Muscle of back (tissue), 3 donors: ENCODE measurements at regions not wholly inside any gene's neighbourhood (a gene's known extent, or its start where the extent isn't known, plus 50 kb on each side); places are given as distances from the start of the nearest gene placed in this dataset.

Experiments
- DNase-seq, 3 donors: peaks; one replicate each; pipeline versions ENCODE4 v3.0.0 to v3.0.0-alpha.2; 2013

DNA sequence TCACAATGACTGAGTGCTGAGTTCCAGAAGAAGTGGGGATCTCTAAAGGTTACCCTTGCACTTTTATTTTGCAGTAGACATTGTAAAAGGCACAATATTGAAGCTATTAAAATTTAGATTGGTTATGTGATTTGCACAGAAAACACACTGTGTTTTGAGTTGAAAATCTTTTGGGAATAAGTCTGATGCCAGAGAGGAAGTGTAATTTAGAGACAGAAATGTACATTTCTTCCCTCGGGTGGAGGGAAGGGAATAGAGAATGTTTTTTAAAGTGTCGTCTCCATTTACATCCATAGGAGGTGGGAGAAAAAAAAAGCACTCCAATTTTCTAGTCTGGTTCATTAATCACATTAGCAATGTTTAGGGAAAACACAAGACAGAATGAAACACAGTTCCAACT lies 465.8 kb downstream of the OLFM4 start:
- peak in 2 of 3 donors; percentile 24 to 66 for DNase-seq

DNA sequence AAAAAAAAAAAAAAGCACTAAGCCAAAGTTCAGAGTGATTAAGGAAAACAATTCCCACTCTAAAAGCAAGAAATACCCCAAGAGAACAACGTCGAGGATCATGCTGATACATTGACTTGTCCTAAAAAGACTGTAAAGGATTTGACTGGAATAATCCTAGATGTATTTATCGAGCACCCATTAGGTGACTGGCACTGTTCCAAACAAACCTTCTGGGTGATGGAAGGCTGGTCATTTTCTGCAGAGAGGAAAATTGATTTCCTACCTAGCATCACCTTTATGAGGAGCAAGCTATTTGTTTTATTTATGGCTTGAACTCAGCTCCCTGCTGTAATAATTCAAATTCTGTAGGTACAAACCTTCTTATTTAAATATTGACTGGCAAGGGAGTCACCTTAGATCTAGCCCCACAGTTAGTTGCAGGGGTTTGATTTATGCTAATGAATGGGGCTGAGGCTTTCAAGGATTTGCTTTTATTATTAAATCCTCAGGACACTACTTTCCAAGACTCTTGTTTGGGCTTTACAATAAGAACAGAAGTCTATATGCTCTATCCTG lies 471.0 kb downstream of the OLFM4 start:
- DNase-seq, result no peak

DNA sequence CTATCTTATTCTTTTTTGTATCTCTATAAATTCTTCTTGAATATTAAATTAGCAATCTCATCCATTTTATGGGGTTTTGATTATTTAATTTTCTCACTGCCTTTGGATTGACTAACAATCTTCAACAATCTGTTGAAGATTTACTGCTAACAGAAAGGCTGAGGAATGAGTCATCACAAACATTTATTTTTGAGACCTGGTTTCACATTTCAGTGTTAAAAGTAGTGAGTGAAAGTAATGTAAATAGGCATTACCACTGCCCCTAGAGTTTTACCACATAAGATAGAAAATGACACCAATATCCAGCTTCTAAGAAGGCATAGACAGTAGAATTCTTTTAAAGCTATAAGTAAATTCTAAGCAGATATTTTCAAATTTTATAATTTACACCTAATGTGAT lies 472.8 kb downstream of the OLFM4 start:
- DNase-seq, result no peak

DNA sequence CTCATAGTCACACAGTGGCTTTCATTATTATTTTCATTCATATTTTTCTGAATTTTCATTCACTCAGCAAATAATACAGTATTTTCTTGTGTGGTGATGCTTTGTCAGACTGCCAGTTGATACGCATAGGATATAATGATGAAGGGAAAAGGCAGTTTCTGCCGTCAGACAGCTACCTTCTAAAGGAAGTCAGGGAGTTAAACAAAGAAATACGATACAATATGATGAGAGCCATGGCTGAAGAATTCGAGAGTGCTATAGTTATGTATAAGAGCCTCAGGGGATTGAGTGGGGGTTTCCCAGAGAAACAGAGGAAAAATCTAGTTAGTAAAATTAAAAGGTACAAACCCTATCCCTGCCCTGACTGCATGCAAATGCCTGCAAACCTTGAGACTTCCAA lies 479.1 kb downstream of the OLFM4 start:
- DNase-seq, result no peak

DNA sequence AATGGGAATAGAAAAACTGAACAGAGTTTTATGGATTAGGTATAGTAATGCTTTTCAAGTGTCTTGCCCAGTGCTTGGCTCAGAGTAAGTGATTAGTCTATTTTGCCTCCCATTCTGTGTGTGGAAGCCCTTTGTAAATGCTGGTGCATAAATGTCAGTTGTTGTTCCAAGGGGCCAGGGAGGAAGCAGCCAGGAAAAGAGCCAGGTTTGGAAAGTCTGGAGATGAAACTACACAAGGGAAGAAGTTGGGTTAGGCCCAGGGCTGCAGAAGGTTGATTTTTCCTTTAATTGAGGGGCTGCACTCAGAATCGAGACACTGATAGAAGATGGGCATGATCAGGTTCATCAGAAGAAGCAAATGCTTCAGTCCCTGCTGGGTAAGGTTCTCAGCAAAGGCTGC lies 484.0 kb downstream of the OLFM4 start:
- peak in 1 of 3 donors; percentile 51 for DNase-seq

DNA sequence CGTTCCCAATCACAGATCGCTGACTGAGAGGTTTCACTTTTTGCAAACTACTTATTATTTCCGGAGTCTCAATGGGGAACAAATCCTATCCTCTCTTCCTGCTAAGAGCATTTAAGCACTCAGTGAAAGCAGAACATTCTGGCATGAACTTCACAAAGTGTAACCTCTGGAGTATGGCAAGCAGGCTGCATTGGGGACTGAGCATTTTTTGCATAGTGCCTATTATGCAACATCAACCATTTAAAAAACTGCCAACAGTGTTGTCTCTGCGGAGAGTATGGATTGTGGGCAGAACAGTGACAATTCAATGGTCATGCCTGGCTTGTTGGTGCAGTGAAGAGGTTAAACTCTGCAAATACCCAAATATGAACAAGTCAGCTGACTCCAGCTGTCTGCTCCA lies 484.6 kb downstream of the OLFM4 start:
- peak in 1 of 3 donors; percentile 72 for DNase-seq

DNA sequence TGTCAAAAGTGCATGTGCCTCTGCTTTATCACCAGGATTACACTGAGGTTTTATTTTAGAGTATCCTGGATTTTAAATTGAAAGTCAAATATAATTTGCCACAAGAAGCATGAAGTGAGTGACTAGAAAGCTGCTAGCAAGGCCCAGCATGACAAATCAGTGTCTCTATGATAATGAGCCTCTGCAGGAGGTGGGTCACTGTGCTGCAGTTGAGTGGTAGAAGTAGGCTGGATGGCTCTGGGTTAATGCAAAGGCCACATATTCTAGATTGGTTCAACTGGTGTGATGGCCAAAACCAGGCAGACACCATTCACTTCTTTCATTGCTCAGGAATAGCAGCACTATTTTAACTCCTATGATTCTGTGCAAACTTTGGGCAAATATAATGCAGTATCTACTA lies 491.5 kb downstream of the OLFM4 start:
- no peak for DNase-seq

DNA sequence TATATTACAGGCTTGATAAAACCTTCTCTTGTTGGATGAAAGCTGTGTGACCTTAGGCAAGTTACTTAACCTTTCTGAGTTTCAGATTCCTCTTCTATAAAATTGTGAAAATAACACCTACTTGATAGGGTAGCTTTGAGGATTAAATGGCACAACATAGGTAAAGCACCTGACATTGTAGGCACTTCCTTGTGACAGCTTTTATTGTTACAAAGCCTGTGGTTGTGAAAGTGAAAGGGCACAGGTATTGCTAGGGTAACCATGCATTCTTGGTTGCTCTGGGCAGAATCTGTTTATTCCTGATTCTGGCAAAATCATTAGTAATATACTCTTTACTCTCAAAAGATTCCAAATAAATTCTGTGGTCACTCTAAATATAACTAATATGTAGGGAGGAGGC lies 493.4 kb downstream of the OLFM4 start:
- no peak for DNase-seq

DNA sequence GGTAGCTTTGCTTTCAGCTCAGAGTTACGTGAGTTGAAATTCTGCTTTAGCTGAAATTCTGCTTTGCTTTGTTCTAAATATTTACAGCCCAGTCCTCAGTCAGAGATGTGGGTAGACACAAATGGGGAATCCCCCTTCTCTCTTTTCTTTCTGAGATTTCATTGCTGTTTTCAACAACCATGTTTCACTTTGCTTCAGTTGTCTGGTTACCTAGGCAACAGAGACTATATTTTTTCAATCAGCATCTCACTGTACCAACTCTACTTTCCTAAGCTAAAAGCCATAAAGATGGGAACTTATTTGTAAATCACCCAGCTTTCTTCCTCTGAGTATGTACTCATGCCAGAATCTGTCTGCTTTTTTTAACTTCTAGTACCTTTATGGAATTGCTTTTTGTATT lies 509.0 kb downstream of the OLFM4 start:
- DNase-seq, result peak in 1 of 3 donors; percentile 16

DNA sequence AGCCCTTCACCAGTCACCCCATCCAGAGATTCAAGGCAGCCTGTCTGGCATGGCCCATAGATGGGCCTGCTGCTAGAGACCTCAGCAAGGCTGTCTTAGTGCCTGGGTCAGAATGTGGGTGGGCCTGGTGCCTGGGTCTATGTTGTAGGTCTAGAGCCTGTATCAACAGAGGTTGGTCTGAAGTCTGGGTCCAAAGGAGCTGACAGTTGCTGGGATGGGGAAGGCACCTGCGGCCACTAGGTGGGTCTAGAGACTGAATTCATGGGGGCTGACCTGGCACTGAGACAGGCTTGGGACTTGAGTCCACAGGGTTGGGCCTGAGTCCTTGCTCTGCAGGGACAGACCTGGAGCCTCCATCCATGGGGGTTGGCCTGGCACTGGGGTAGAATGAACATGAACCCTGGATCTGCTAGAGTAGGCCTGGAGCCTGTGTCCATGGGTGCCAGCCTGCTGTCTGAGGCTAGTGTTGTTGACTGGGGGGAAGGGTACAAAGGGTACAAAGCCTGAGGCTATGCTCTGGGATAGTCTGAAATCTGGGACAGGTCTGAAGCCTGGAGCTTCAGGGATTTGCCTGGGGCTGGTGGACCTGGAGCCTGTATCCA lies 516.8 kb downstream of the OLFM4 start:
- no peak for DNase-seq

DNA sequence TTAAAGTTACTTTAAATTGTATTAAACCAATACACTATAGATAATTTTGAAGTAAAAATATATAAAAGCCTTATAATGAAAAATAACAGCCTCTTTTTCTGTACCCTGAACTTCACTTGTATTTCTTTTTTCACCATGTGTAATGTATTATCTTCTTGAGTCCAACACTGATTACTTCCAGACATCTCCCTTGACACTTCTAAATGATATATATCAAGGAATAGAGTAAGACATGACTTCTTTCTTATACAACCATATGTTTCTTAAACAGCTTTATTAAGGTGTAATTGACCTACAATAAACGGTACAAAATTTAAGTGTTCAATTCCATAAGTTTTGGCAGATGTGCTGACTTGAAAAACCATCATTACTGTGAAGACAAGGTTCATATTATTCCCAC lies 531.9 kb downstream of the OLFM4 start:
- peak; percentile 15 to 71 (median 32) for DNase-seq

DNA sequence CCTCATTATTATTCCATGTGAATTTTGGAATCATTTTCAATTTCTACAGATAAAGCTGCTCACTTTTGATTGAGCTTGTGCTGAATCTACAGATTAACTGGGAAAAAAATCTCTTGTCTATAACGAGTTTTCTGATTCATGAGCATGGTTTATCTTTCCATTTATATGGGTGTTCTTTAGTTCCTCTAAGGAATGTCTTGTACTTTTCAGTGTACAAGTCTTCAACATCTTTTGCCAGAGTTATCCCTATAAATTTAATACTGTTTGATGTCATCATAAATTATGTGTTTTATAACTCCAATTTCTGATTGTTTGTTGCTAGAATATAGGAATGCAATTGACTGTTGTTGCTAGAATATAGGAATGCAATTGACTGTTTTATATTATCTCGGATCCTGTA lies 533.8 kb downstream of the OLFM4 start:
- no peak for DNase-seq

DNA sequence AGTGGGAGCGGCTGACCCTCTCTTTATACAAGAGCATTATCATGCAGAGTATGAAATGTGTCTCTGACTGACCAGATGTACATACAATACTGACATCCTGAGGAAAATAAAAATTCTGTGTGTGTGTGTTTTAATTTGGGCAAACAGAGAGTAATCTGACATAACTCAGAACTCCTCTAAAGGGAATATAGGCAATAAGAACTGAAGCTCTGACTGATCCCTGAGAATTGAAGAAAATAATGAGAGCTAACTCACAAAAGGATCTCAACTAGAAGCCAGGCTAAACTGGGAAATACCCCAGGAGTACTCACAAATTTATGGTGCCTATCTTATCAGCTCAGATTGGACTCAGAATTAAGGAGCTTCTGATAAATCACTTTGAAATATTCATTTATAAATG lies 539.9 kb downstream of the OLFM4 start:
- DNase-seq, result peak; percentile 7 to 57 (median 8)

DNA sequence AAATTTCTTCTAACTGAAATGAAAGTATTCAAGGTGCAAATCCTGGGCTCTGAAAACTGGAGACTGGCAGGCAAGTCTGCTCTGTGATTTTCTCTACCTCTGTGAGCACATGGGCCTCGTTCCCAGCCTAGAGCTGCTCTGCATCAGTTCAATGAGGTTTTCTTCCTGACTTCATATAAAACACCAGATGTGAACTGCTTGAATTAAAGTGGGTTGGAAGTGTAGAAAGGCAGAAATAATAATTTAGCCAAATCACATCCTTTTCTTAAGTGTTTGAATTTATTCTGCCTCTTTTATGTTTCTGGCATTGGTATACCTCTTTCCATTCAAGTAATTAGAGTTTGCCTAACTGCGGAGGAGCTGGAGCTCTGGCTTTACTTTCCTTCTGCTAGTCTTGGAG lies 540.8 kb downstream of the OLFM4 start:
- peak; percentile 24 to 78 (median 46) for DNase-seq

DNA sequence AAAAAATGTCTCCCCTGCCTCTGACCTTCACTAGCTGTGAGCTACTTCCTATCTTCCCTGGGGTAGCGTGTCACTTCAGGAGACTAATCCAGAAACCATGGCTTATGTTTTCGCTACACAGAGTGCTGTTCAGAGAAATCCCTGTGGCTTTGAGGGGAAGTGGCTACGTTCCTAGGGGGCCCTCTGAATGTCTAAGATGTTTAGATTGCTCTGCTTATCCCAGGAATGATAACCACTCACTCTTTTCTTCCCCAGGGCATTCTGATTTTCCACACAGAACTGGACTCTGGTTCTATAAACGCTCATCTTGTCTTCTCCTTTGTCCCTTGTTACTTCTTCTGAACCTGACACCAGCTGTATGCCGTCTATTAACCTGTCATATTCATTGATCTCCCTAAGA lies 572.5 kb downstream of the OLFM4 start:
- DNase-seq, result peak in 1 of 3 donors; percentile 1

DNA sequence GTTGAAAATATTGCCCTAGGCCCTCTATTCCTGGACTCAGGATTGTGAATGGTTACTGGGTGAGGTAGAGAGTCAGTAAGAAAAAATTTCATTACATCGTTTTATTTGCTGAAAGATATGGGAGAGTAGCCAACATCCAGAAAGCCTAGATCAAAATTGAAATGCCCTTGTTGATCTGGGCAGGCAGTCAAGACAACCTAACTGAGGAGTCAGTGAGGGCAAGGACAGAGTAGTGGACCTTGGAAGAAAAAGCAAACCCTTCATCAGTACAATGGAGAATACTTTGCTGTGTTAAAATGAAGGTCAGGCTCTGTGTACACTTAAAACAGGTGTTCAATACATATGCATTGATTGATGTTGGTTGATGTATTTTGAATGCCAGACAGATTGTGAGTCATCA lies 576.7 kb downstream of the OLFM4 start:
- DNase-seq, result no peak

DNA sequence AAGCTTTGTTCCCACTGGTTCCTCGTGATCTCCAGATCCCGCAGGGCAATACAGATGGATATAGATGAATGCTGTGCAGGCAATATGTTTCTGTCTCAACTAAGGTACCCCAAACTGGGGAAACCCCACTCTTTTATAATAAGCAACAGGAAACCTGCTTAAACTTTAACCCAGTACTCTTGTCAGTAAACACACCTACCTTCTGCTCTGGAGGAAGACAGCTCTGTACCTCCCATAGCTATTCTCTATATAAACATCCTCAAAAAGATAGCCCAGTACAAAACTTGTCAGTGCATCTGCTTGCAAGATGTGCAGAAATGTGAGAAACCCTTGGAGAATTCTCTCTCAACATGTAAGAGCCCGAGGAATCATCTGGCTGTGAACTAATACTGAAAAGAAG lies 583.6 kb downstream of the OLFM4 start:
- peak in 1 of 3 donors; percentile 29 for DNase-seq

DNA sequence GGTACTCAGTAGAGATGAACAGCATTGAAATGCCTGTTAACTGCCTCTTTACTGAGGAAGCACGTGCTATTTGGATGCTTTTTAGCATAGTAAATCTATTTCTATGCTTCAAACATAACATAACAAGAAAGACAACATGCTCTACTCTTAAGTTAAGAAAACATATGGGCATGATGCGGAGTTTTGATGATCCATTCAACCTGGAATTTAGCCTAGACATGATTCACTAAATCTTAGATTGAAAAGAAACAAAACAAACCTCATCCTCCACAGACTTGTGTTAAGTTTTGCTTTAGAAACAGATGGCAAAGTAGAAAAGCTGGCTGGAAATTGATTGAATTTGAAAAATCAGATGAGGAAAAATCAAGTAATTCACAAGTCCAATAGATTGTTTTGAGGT lies 593.8 kb downstream of the OLFM4 start:
- DNase-seq, result peak; percentile 27 to 57 (median 30)

DNA sequence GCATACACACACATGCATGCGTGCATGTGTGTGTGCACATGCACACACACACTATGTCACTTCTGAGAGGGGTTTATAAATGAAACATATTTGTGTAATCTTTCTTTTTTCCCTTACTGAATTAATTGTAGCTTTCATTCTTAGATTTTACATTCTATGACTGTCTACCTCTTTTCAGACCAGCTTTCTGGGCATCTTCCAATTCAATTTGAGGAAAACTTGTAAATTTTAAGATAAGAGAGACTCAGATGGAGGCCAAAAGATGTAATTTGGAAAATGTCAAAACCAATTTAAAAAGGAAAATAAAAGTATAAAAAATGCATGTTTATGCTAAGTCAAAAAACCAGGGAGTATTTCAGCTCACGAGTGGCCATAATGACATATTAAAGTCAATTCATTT lies 594.5 kb downstream of the OLFM4 start:
- DNase-seq, result no peak

DNA sequence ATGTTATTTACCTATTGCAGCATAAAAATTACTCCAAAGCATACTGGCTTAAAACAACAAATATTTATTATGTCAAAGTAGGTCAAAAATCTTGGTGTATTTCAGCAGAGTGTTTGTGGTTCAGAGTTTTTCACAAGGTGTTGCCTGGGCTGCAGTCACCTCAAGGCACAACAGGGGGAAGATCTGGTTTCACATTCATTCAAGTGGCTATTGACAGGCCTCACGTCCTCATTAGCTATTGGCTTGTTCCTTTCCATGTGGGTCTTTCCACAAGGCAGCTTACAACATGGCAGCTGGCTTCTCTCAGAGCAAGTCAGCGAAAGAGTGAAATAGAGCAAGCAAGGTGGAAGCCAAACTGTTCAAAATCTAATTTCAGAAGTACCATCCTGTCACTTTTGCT lies 602.9 kb downstream of the OLFM4 start:
- DNase-seq, result no peak

DNA sequence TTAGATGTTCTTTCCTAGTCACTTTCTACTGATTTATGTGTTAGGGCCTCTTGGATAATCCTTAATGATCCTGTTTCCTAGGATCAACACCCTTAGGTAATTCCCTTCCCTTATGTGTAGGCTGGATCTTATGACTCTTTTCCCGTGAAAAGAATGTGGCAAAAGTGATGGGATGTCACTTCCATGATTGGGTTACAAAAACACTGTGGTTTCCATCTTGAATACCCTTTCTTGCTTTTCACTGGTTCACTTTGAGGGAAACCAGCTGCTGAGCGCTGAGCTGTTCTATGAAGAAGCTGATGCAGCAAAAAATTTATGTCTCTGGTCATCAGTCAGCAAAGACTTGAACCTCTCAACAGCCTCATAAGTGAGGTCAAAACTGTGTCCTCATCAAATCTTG lies 609.4 kb downstream of the OLFM4 start:
- DNase-seq, result no peak

DNA sequence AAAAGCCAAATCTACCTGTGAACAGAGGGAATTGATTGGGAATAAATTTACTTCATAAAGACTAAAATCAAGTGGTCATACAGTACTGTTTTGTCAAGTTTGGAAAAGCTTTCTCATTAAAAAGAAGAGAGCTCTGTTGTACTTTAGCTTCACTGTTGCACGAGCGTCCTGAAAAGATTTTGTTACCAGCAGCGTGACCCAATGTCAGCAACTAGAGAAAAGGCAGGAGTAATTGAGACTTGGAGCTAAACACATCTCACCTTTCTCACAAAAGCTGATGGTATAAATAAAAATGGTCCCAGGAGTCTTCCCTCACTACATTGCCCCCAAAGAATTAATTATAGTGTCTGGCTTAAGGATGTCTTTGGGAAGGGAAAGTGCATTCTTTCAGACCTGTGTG lies 613.7 kb downstream of the OLFM4 start:
- DNase-seq, result no peak

DNA sequence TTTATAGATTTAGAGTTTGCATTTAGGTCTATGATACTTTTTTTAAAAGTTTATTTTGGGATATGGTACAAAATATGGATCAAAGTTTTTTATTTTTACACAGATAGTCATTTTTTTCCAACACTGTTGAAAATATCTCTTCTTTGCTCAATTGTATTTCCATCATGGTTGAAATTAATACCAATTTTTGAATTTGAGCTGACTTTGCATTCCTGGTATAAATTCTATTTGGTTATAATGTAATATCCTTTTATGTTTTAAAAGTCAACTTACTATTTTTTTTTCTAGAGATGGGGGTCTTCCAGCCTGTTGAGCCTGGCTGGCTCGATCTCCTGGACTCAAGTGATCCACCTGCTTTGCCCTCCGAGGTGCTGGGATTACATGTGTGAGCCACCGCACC lies 620.1 kb downstream of the OLFM4 start:
- no peak for DNase-seq

DNA sequence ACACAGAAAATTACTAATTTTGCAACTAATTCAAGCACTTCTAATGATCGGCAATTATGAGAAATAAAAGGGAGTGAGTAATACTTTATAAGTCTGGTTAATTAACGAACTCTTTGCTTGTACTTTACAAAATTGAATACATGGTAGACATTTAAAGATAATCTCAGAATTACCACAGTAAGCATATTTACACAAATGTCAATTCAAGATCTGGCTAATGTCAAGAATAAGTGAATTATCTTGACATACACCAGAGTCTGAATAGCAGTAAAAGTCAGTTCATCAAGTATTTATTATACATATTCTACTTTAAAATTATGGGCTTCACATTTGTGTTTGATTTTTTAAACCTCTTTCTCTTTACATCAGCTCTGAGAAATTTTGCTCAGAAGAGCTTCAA lies 643.4 kb downstream of the OLFM4 start:
- DNase-seq, result no peak
